SK-N-SH (cell line): ENCODE measurements at regions not wholly inside any gene's neighbourhood (a gene's known extent, or its start where the extent isn't known, plus 50 kb on each side); places are given as distances from the start of the nearest gene placed in this dataset.

ENCODE experiments used
- CTCF ChIA-PET: fragments of 300-600, 350-600 bp; formaldehyde crosslinking; extraction: SDS; loops from one replicate; lab custom pipeline; 2021; lab: Yijun Ruan, JAX
- POLR2A ChIA-PET: fragments of 350-600 bp; sonication (Branson Sonifier 250); formaldehyde crosslinking; extraction: SDS; loops from one replicate; lab custom pipeline; 2020; ENCODE audit warnings: antibody characterized with exemption, inconsistent platforms; lab: Yijun Ruan, JAX
- DNase-seq: peaks from one replicate; pipeline ENCODE4 v3.0.0; 2012
- H2AFZ ChIP-seq: fragments of 200-600 bp; sonication (generic); 2 replicates; pipeline ENCODE4 v1.8.1; 2016; ENCODE audit warnings: antibody characterized with exemption, mild to moderate bottlenecking, low read depth
- H3F3A ChIP-seq: fragments of 200-600 bp; sonication (generic); replicated peaks from 2 replicates; pipeline ENCODE3; 2016; ENCODE audit warnings: antibody characterized with exemption, mild to moderate bottlenecking; ENCODE audit not compliant: insufficient read depth
- H3K27ac ChIP-seq, 2 experiments: fragments of 200-500 bp in 1 of 2; fragments of 200-600 bp in 1 of 2; sonication (Bioruptor generic) in 1 of 2; sonication (generic), shearing (Covaris generic) in 1 of 2; 2 replicates each; pipeline versions ENCODE4 v1.5.1 to v1.6.1; 2014 to 2016; ENCODE audit warnings: low read depth in 2 of 2, inconsistent platforms in 1 of 2, low read length in 1 of 2, mild to moderate bottlenecking in 1 of 2, mixed read lengths in 1 of 2
- H3K27me3 ChIP-seq: fragments of 200-600 bp; sonication (generic), shearing (Covaris generic); 2 replicates; pipeline ENCODE4 v1.6.1; 2016; ENCODE audit warnings: mixed run types; ENCODE audit not compliant: insufficient read depth
- H3K36me3 ChIP-seq, 2 experiments: fragments of 200-500 bp in 1 of 2; fragments of 200-600 bp in 1 of 2; sonication (Bioruptor generic) in 1 of 2; sonication (generic) in 1 of 2; replicated peaks in 1 of 2; 2 replicates each; pipeline versions ENCODE3 to v1.5.1; 2014 to 2016; ENCODE audit warnings: low read length in 1 of 2, mild to moderate bottlenecking in 1 of 2; ENCODE audit not compliant: insufficient read depth in 2 of 2, control insufficient read depth in 1 of 2
- H3K4me1 ChIP-seq, 2 experiments: fragments of 200-500 bp in 1 of 2; fragments of 200-600 bp in 1 of 2; sonication (Bioruptor generic) in 1 of 2; sonication (generic), shearing (Covaris generic) in 1 of 2; 2 replicates each; pipeline versions ENCODE4 v1.5.1 to v1.6.1; 2014 to 2016; ENCODE audit warnings: low read depth in 1 of 2, low read length in 1 of 2, mixed run types in 1 of 2; ENCODE audit not compliant: insufficient read depth in 2 of 2, control insufficient read depth in 1 of 2
- H3K4me2 ChIP-seq: fragments of 200-600 bp; sonication (generic), shearing (Covaris generic); 2 replicates; pipeline ENCODE4 v1.6.1; 2017; ENCODE audit warnings: mixed run types
- H3K4me3 ChIP-seq, 2 experiments: fragments of 200-500 bp in 1 of 2; fragments of 200-600 bp in 1 of 2; sonication (Bioruptor generic) in 1 of 2; sonication (generic), shearing (Covaris generic) in 1 of 2; 2 replicates each; pipeline versions ENCODE4 v1.5.1 to v1.8.1; 2014 to 2016; ENCODE audit warnings: low read depth in 2 of 2, inconsistent platforms in 1 of 2, low read length in 1 of 2, mild to moderate bottlenecking in 1 of 2, mixed read lengths in 1 of 2, moderate library complexity in 1 of 2
- H3K79me2 ChIP-seq: fragments of 200-600 bp; sonication (generic); 2 replicates; pipeline ENCODE4 v1.8.1; 2017; ENCODE audit warnings: mild to moderate bottlenecking; ENCODE audit not compliant: insufficient read depth
- H3K9ac ChIP-seq: fragments of 200-600 bp; sonication (generic); 2 replicates; pipeline ENCODE4 v1.6.1; 2017; ENCODE audit warnings: mixed run types
- H3K9me2 ChIP-seq: fragments of 200-600 bp; sonication (generic); 2 replicates; pipeline ENCODE4 v1.6.1; 2017; ENCODE audit warnings: mixed run types
- H3K9me3 ChIP-seq: fragments of 200-600 bp; sonication (generic); 2 replicates; pipeline ENCODE4 v1.6.1; 2017; ENCODE audit warnings: mixed run types, mild to moderate bottlenecking, moderate library complexity
- H4K20me1 ChIP-seq: fragments of 200-600 bp; sonication (generic); 2 replicates; pipeline ENCODE4 v1.6.1; 2017; ENCODE audit warnings: mild to moderate bottlenecking, mixed run types; ENCODE audit not compliant: insufficient read depth
- CTCF ChIP-seq: fragments of 200-600 bp; sonication (generic); IDR thresholded peaks from 2 replicates; pipeline ENCODE4 v1.6.1; 2017; ENCODE audit warnings: antibody characterized with exemption, mild to moderate bottlenecking, moderate library complexity
- FOSL2 ChIP-seq: IDR thresholded peaks from 2 replicates; pipeline ENCODE4 v1.4.0; 2012; ENCODE audit warnings: low read depth, mild to moderate bottlenecking, moderate library complexity, borderline replicate concordance
- JUND ChIP-seq: IDR thresholded peaks from 2 replicates; pipeline ENCODE4 v1.4.0; 2012
- MEF2A ChIP-seq: IDR thresholded peaks from 2 replicates; pipeline ENCODE4 v1.4.0; 2012; ENCODE audit warnings: low read depth, borderline replicate concordance
- MXI1 ChIP-seq: IDR thresholded peaks from 2 replicates; pipeline ENCODE4 v1.6.1; 2012; ENCODE audit warnings: mild to moderate bottlenecking, low read depth, low read length, improper control_type of control experiment
- NFIC ChIP-seq: IDR thresholded peaks from 2 replicates; pipeline ENCODE4 v1.4.0; 2012; ENCODE audit warnings: borderline replicate concordance
- POLR2AphosphoS5 ChIP-seq: IDR thresholded peaks from 2 replicates; pipeline ENCODE4 v1.6.1; 2012; ENCODE audit warnings: low read depth, low read length
- RAD21 ChIP-seq: IDR thresholded peaks from 2 replicates; pipeline ENCODE4 v1.6.1; 2012; ENCODE audit warnings: mild to moderate bottlenecking, low read length
- RFX5 ChIP-seq: IDR thresholded peaks from 2 replicates; pipeline ENCODE4 v1.6.1; 2012; ENCODE audit warnings: mild to moderate bottlenecking, improper control_type of control experiment, low read length
- SIN3A ChIP-seq: IDR thresholded peaks from 2 replicates; pipeline ENCODE4 v1.6.1; 2012; ENCODE audit warnings: low read depth, mild to moderate bottlenecking, low read length, moderate library complexity, borderline replicate concordance
- SMC3 ChIP-seq: IDR thresholded peaks from 2 replicates; pipeline ENCODE4 v1.6.1; 2012; ENCODE audit warnings: low read depth, low read length, improper control_type of control experiment
- TAF1 ChIP-seq: IDR thresholded peaks from 2 replicates; pipeline ENCODE4 v1.6.1; 2012; ENCODE audit warnings: low read depth, mild to moderate bottlenecking, low read length, moderate library complexity, borderline replicate concordance
- TCF12 ChIP-seq: IDR thresholded peaks from 2 replicates; pipeline ENCODE4 v1.4.0; 2012
- YY1 ChIP-seq: IDR thresholded peaks from 2 replicates; pipeline ENCODE4 v1.4.0; 2012; ENCODE audit warnings: low read depth, mild to moderate bottlenecking
- WGBS: methylation state at CpG from one replicate; pipeline ENCODE4 v1.1.6; 2017; ENCODE audit warnings: low lambda C conversion rate; 5-methylcytosine and 5-hydroxymethylcytosine counted together

- Histone ChIP-seq H3K9me3 (no peaks in the 10 kb centered on the region), H3K27ac (no peak overlapping the region), H4K20me1 (no peaks in the 10 kb centered on the region), H3K4me2 (no peak overlapping the region), H3K9me2 (no peaks in the 10 kb centered on the region), H3K27me3 (no peaks in the 10 kb centered on the region), H3K36me3 (peaks cover 0 to 15% of the 10 kb centered on the region in 2 experiments), H3K4me3 (no peak overlapping the region), H3F3A (no peaks in the 10 kb centered on the region), H3K79me2 (peaks cover 17% of the 10 kb centered on the region; the same call in 1 of the 2 replicates), H3K9ac (no peak overlapping the region), H2AFZ (no peak overlapping the region), H3K4me1 (peaks cover 0 to 8% of the 10 kb centered on the region in 2 experiments; a peak in 2 of 4 replicates)
- no peak for TF ChIP-seq JUND
- 93% methylated on average over 3 of the region's 3 CpGs for WGBS
- ChIA-PET CTCF (no interaction called here), POLR2A (no interaction called here)
- no peak for DNase-seq
These were observed 410.7 kb upstream of the RGS6 start for GRCh38 chr14:71521238-71522135.

GRCh38 chr14:71523630-71524319, 408.5 kb upstream of the RGS6 start:
- Histone ChIP-seq H3K4me3 (no peak overlapping the region), H3K36me3 (peaks cover 0 to under 1% of the 10 kb centered on the region in 2 experiments), H3F3A (no peaks in the 10 kb centered on the region), H3K27ac (peak overlapping the region; percentile 25 to 34; a peak in 2 of 4 replicates), H3K4me1 (peaks cover 0 to 8% of the 10 kb centered on the region in 2 experiments; a peak in 2 of 4 replicates), H3K9me2 (no peaks in the 10 kb centered on the region), H2AFZ (no peak overlapping the region), H3K9me3 (no peaks in the 10 kb centered on the region), H3K9ac (no peak overlapping the region), H4K20me1 (no peaks in the 10 kb centered on the region), H3K4me2 (peak overlapping the region; percentile 31; the same call in 1 of the 2 replicates), H3K79me2 (peaks cover 24% of the 10 kb centered on the region; the same call in 1 of the 2 replicates), H3K27me3 (no peaks in the 10 kb centered on the region)
- 57% methylated on average over 2 of the region's 2 CpGs for WGBS
- CTCF ChIA-PET: no interaction called here
- no peak for TF ChIP-seq NFIC
- TF ChIP-seq CTCF: no peak
- no peak for TF ChIP-seq TCF12
- no peak for TF ChIP-seq RFX5
- POLR2A ChIA-PET: no interaction called here
- no peak for DNase-seq

GRCh38 chr14:71524320-71524982, 407.8 kb upstream of the RGS6 start:
- Histone ChIP-seq H3K4me2 (no peak overlapping the region), H3K36me3 (no peaks in the 10 kb centered on the region), H3K27me3 (no peaks in the 10 kb centered on the region), H3K4me1 (peaks cover under 1 to 10% of the 10 kb centered on the region in 2 experiments; a peak in 3 of 4 replicates), H3K4me3 (no peak overlapping the region), H4K20me1 (no peaks in the 10 kb centered on the region), H3F3A (no peaks in the 10 kb centered on the region), H3K9me2 (no peaks in the 10 kb centered on the region), H2AFZ (no peak overlapping the region), H3K27ac (peak overlapping the region in 1 of 2 experiments; percentile 34; a peak in 1 of 4 replicates), H3K9ac (no peak overlapping the region), H3K79me2 (peaks cover 24% of the 10 kb centered on the region; the same call in 1 of the 2 replicates), H3K9me3 (no peaks in the 10 kb centered on the region)
- POLR2A ChIA-PET: interaction anchor here (0.6 kb wide), 1 partner anchor 70 kb away, joined by 3 read pairs; no protein-coding TSS in a partner anchor
- DNase-seq: no peak
- CTCF ChIA-PET: interaction anchor here (0.6 kb wide), 1 partner anchor 28 kb away, joined by 3 read pairs; no protein-coding TSS in a partner anchor
- 89% methylated on average over 6 of the region's 6 CpGs for WGBS
- TF ChIP-seq RFX5 (no peak), NFIC (no peak), MXI1 (no peak), TCF12 (no peak), YY1 (no peak), SIN3A (no peak), MEF2A (no peak), RAD21 (no peak), SMC3 (no peak), FOSL2 (no peak), TAF1 (no peak), POLR2AphosphoS5 (no peak), CTCF (no peak)
